ENCODE measurements at regions not wholly inside any gene's neighbourhood (a gene's known extent, or its start where the extent isn't known, plus 50 kb on each side); places are given as distances from the start of the nearest gene placed in this dataset.

- no peak overlapping the region for H3K27ac ChIP-seq (replicated peaks)
- TF ChIP-seq CTCF (IDR thresholded peaks at IDR 0.05; ENCODE audit: insufficient read depth, low read length) (no peak), SPI1 (IDR thresholded peaks at IDR 0.05; ENCODE audit: borderline replicate concordance, low read depth) (no peak), POLR2AphosphoS5 (IDR thresholded peaks at IDR 0.05; ENCODE audit: low read depth) (no peak), GABPA (IDR thresholded peaks at IDR 0.05; ENCODE audit: low read depth) (no peak)
- no peak for DNase-seq (ENCODE audit: low read depth in 1 of 2, low spot score in 1 of 2)
- H3K4me3 ChIP-seq (replicated peaks; ENCODE audit: insufficient read depth, low read length) = no peak overlapping the region
- H3K27me3 ChIP-seq (ENCODE audit: insufficient read depth, poor library complexity, severe bottlenecking) = no peaks in the 10 kb centered on the region
These were observed 223.1 kb upstream of the BCOR start for GRCh38 chrX:40320819-40321218.

- no peaks in the 10 kb centered on the region for H3K27me3 ChIP-seq (ENCODE audit: insufficient read depth, poor library complexity, severe bottlenecking)
- no peak overlapping the region for H3K4me3 ChIP-seq (replicated peaks; ENCODE audit: insufficient read depth, low read length)
- no peak for DNase-seq (ENCODE audit: low read depth in 1 of 2, low spot score in 1 of 2)
- TF ChIP-seq GABPA (IDR thresholded peaks at IDR 0.05; ENCODE audit: low read depth) (no peak), CTCF (IDR thresholded peaks at IDR 0.05; ENCODE audit: insufficient read depth, low read length) (no peak), POLR2AphosphoS5 (IDR thresholded peaks at IDR 0.05; ENCODE audit: low read depth) (no peak), REST (IDR thresholded peaks at IDR 0.05; ENCODE audit: insufficient replicate concordance, low read depth) (no peak), SPI1 (IDR thresholded peaks at IDR 0.05; ENCODE audit: borderline replicate concordance, low read depth) (no peak)
- no peak overlapping the region for H3K27ac ChIP-seq (replicated peaks)
These were observed 221.0 kb upstream of the BCOR start for GRCh38 chrX:40318801-40319200.

GRCh38 chrX:40318076-40318475 lies 220.3 kb upstream of the BCOR start:
- TF ChIP-seq CTCF (IDR thresholded peaks at IDR 0.05; ENCODE audit: insufficient read depth, low read length) (no peak), REST (IDR thresholded peaks at IDR 0.05; ENCODE audit: insufficient replicate concordance, low read depth) (no peak), SPI1 (IDR thresholded peaks at IDR 0.05; ENCODE audit: borderline replicate concordance, low read depth) (no peak), POLR2AphosphoS5 (IDR thresholded peaks at IDR 0.05; ENCODE audit: low read depth) (no peak), GABPA (IDR thresholded peaks at IDR 0.05; ENCODE audit: low read depth) (no peak)
- Histone ChIP-seq H3K27me3 (ENCODE audit: insufficient read depth, poor library complexity, severe bottlenecking) (no peaks in the 10 kb centered on the region), H3K27ac (replicated peaks) (no peak overlapping the region), H3K4me3 (replicated peaks; ENCODE audit: insufficient read depth, low read length) (no peak overlapping the region)
- DNase-seq (ENCODE audit: low read depth in 1 of 2, low spot score in 1 of 2) = no peak

- no peak for DNase-seq (ENCODE audit: low read depth in 1 of 2, low spot score in 1 of 2)
- Histone ChIP-seq H3K4me3 (replicated peaks; ENCODE audit: insufficient read depth, low read length) (no peak overlapping the region), H3K27me3 (ENCODE audit: insufficient read depth, poor library complexity, severe bottlenecking) (no peaks in the 10 kb centered on the region), H3K27ac (replicated peaks) (no peak overlapping the region)
- no peak for TF ChIP-seq CTCF (IDR thresholded peaks at IDR 0.05; ENCODE audit: insufficient read depth, low read length)
- TF ChIP-seq GABPA (IDR thresholded peaks at IDR 0.05; ENCODE audit: low read depth) = no peak
- no peak for TF ChIP-seq REST (IDR thresholded peaks at IDR 0.05; ENCODE audit: insufficient replicate concordance, low read depth)
- TF ChIP-seq POLR2AphosphoS5 (IDR thresholded peaks at IDR 0.05; ENCODE audit: low read depth) = no peak
- TF ChIP-seq SPI1 (IDR thresholded peaks at IDR 0.05; ENCODE audit: borderline replicate concordance, low read depth) = no peak
These were observed 218.7 kb upstream of the BCOR start for GRCh38 chrX:40316502-40316901.
